ENCODE measurements at regions not wholly inside any gene's neighbourhood (a gene's known extent, or its start where the extent isn't known, plus 50 kb on each side); places are given as distances from the start of the nearest gene placed in this dataset.
"Not testable (repeated sequence)": the region's sequence is repeated elsewhere in the genome, so short reads cannot be mapped to it uniquely, and the experiment has no call there.

- no peak for DNase-seq
Observed at GRCh38 chr3:40649346-40649745, 124.6 kb downstream of the ZNF621 start.

DNA sequence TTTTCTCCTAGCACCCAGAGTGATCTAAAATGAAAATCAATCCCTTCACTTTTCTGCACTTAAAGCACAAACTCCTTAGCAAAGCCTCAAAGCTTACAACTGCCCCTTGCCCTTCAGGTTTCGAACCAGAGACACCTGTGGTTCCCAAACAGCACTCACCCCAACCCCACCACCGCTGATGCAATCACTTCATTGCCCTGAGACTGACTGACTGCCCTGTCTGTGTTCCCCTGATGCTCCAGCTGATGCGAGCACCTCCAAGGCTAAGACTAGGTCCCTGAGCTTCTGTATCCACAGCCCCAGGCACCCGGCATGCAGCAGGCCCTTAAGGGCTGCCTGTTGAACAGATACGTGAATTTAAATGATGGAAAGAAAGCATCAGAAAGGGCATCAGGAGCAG is 127.3 kb downstream of the ZNF621 start:
- no peak for DNase-seq

DNA sequence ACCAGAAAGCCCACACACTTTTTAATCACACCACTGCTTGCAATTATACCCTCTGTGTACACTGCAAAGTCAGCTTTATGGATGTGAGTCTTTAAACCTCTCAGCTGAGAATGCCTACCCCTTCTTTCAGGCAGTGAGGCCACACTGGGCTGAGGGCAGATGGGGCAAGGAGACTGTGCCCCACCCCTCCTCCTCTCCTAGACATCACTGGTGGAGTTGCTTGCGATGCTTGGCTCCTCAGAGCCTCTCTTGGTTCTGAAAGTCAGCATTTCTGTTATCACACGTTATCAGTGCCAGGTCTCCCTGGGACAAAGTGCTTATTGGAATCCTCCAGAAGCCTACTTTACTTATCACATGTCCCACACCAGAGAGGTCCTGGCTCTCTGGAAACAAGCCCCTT is 128.2 kb downstream of the ZNF621 start:
- no peak for DNase-seq

DNA sequence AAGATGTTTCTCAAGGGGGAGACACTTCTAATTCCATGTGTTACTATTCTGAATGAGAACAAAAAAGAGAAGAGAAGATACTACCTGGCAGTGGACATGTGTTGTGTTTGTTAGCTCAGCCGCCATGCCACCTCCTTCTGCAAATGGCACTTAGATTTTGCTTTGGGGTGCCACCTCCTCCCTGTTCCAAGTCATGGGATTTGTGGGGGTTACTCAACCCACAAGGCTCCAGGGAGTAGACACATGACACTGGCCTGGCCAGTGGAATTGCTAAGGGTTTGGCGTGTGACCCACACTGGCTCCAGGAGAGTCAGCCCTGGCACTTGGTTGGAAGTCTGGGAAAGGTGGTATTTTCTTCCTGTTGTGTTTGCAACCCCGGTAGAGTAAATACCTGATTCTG is 129.1 kb downstream of the ZNF621 start:
- DNase-seq, result no peak

DNA sequence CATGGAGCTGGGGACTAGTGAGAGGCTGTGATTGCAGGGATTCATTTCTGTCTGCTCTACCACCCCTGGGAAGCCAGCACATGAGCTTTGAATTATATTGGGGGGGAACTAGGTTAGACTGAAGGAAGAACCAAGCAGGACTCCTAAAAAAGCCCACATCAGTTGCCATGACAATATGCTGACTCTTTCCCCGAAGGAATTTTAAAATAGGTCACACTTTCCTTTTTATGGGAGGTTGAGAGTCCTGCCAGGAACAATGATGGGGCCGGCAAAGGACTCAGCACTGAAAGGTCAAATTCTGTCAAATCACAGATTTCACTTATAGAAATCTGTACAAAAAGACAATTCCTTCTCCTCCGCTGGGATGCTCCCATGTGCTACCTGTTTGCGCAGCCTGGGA is 130.8 kb downstream of the ZNF621 start:
- DNase-seq, result no peak

GRCh38 chr3:40657623-40658022 is 132.9 kb downstream of the ZNF621 start:
- no peak for DNase-seq

GRCh38 chr3:40658305-40658704 is 133.5 kb downstream of the ZNF621 start:
- no peak for DNase-seq

- DNase-seq, result no peak
Observed at GRCh38 chr3:40660554-40660953, 135.8 kb downstream of the ZNF621 start.

DNA sequence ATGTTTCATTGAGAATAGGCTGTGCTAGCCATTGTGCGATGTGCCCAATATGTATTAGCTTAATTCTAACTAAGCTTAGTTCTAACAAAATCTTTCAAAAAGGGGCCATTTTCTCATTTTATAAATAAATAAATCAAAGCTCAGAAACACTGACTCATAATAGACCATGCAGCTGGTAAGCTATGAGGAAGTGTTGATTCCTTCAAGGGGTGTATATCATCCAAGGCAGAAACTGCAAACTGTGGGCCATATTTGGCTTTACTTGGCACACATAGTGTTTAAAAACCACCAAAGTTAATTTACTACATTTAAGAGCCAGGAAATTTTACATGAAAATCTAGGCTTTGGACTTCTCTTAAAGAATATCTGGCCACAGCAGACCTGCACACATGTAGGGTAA is 136.5 kb downstream of the ZNF621 start:
- DNase-seq, result no peak

DNA sequence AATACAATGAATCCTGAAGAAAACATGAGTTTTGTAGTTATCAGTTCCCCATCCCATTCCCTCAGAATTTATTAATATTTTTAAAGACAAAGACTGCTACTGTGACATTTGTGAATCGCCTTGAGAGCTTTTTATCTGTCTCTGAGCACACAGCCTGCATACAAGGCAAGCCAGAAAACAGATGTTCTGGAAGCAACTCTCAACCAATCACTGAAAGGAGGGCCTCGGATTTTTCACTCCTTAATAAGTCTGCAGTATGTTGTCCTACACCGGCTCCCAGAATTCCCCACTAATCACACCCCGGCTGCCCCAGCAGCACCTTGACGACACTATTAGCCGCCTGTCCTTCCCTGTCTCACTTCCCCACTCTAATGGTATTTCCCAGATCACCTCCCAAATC is 138.5 kb downstream of the ZNF621 start:
- no peak for DNase-seq

GRCh38 chr3:40669176-40669575 is 144.4 kb downstream of the ZNF621 start:
- no peak for DNase-seq

DNA sequence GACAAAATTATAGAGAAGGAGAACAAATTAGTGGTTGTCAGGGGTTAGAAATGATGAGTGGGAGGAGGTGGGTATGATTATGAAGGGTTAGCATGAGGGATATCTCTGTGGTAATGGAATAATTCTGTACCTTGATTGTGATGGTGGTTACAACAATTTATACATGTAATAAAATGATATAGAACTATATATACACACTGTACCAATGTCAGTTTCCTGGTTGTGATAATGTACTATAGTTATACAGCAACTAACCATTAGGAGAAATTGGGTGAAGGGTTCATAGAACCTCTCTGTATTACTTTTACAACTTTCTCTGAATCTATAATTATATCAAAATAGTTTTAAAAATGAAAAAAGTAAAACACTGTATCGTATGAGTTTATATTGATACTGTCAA is 148.1 kb downstream of the ZNF621 start:
- no peak for DNase-seq

- no peak for DNase-seq
Observed at GRCh38 chr3:40677321-40677720, 152.6 kb downstream of the ZNF621 start.

DNA sequence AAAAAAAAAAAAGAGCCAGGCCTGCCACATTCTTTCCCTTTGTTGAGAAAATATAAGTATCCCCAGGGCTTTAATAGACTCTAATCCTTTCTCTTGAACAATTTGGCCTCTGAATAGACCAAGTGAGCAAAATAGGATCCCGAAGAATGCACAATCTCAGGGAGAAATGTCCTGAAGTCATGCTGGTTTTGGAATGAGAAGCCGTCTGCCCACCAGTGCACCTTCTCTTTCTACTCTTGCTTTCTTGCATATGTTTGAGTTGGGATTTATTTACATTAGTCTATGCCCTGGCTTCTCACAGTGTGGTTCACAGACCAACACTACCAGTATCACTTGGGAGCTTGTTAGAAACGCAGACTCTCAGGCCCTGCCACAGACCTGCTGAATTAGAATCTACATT is 153.0 kb downstream of the ZNF621 start:
- DNase-seq, result no peak

GRCh38 chr3:40679290-40679689 is 154.5 kb downstream of the ZNF621 start:
- DNase-seq, result no peak

DNA sequence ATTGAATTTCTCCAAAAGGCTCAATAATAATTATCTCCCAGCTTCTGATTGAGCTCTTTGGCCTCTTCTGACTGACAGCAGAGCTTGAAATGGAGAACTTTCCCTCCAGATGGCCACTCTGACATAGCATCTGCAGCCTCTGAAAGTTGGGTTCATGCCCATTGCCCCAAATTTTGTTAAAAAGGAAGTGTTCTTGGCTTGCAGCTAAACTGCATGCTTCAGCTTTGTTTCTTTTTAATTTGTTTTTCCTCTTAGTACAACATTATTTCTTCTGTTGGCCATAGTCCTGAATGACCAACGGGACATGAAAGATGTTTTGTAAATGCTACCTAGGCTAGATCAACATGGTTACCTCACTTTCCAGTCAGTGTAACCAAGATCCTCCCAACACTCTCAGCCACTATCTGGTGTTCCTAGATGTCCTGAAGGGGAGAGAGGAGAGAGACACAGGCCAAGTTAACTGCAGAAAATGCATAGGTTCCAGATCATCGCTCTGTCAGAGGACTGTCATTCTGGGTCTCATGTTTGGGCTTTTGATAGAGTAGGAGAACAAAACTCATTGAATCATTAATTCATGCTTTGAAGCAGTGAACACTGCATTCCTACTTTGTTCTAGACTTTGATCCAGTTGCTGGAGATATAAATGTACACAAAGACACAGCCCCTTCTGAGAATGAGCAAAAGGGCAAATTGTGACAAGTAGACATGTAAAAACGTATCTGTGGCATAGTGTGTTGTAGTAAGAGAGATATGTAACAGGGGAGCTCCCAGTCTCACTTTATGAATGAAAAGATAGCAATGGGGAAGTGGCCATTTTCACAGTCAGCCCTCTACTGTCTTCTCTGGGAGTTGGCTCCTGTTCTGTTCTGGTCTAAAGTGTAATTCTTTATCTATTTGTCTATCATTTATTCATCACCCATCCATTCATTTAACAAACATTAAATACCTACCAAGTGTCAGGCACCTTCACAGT is 156.2 kb downstream of the ZNF621 start:
- DNase-seq, result no peak

DNA sequence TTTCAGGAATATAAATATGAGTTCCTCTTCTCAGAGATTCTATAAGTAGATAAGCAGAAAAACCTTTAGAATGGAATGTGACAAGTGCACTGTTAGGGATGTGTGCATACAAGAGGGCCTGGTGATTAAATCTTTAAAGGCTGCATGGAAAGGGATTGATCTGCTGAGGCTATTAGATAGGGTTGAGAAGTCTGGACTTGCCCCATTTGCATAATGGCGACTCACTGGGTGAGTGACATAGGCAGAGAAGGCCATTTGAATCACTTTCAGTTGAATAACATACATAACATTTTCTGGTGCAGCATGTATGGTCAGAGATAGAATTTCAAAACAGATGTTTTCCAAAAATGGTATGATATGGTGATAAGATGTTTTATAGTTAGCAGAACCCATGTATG is 156.9 kb downstream of the ZNF621 start:
- no peak for DNase-seq

GRCh38 chr3:40689837-40690236 is 165.1 kb downstream of the ZNF621 start:
- DNase-seq, result no peak

DNA sequence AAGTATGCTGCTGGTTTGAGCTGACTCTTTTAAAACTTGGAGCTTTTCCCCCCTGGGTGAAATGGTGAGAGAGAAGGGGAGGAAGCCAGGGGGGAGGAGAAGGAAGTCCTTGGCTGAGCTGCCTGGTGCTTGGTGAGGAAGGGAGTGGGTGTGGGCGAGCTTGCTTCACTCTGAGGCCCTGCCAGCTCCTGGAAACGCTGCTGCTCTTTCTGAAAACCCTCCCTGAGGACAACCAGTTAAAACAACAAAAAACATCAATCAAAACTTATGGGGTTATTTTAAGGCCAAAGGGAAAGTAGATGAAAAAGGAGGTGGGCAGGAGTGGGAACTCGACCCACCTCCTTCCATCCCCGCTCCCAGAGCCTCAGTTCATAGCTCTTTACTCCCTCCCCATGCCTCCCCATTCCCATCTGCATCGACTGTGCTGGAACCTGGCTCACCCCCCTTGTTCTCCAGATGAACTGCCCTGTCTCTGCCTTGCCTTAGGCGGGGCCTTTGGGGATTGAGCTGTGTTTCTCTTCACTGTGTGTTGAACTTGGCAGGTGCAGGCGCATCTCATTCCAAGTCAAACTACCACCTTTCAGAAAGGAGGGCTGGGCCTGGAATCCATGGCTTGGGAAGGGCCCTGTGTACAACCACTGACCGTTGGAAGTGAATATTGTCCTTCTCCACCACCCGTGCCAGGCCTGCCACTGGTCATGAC is 166.1 kb downstream of the ZNF621 start:
- no peak for DNase-seq

GRCh38 chr3:40691452-40691861 is 166.7 kb downstream of the ZNF621 start:
- no peak for DNase-seq

DNA sequence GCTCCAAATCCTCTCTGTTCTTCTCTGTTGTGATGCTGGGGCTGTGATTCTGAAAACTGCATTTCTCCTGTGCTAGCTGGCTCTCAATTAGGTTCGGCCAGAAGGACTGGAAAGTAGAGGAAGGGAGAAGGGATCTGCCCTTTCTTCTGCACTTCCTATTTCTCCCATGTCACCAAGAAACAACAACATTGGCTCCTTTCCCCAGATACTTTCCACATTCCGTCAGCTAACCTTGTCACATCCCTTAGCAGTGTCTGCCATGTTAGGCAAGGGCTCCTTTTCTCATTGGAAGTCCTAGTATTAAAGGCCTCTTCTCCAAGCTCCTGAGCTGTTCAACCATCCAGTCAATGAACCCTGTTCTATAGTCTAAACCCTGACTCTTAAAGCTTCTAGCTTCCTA is 171.1 kb downstream of the ZNF621 start:
- no peak for DNase-seq

GRCh38 chr3:40698611-40699010 is 173.9 kb downstream of the ZNF621 start:
- not testable (repeated sequence) for DNase-seq

GRCh38 chr3:40701016-40701588 is 176.3 kb downstream of the ZNF621 start:
- DNase-seq, result no peak

- no peak for DNase-seq
Observed at GRCh38 chr3:40704224-40704623, 179.5 kb downstream of the ZNF621 start.
